OCI-LY3 (cell line): ENCODE measurements at regions not wholly inside any gene's neighbourhood (a gene's known extent, or its start where the extent isn't known, plus 50 kb on each side); places are given as distances from the start of the nearest gene placed in this dataset.

Source experiments
- H2AFZ ChIP-seq: fragments of 200-600, 300-600 bp; shearing (Covaris generic); 2 replicates; pipeline ENCODE4 v1.6.0; 2014; ENCODE audit warnings: antibody characterized with exemption, low read depth, low read length
- H3K27ac ChIP-seq: fragments of 200-600, 300-600 bp; sonication (generic); 2 replicates; pipeline ENCODE4 v1.5.1; 2014; ENCODE audit warnings: mild to moderate bottlenecking, low read length, moderate library complexity, mixed read lengths
- H3K27me3 ChIP-seq: fragments of 200-600, 300-600 bp; sonication (generic); 2 replicates; pipeline ENCODE4 v1.6.1; 2014; ENCODE audit warnings: low read depth, low read length, mixed read lengths
- H3K36me3 ChIP-seq: fragments of 200-600, 300-600 bp; sonication (generic); replicated peaks from 2 replicates; pipeline ENCODE3; 2014; ENCODE audit warnings: low read depth, low read length, mixed read lengths
- H3K4me1 ChIP-seq: fragments of 300-600, 200-600 bp; sonication (generic); 2 replicates; pipeline ENCODE4 v1.6.1; 2014; ENCODE audit warnings: low read length, mixed read lengths
- H3K4me2 ChIP-seq: fragments of 200-600, 300-600 bp; sonication (generic); 2 replicates; pipeline ENCODE4 v1.6.1; 2014; ENCODE audit warnings: low read length, mixed read lengths
- H3K4me3 ChIP-seq: fragments of 300-600, 200-600 bp; sonication (generic); 2 replicates; pipeline ENCODE4 v1.5.1; 2014; ENCODE audit warnings: antibody characterized with exemption, mild to moderate bottlenecking, low read length, moderate library complexity
- H3K79me2 ChIP-seq: fragments of 300-600, 200-600 bp; shearing (Covaris generic); 2 replicates; pipeline ENCODE4 v1.6.1; 2014; ENCODE audit warnings: mild to moderate bottlenecking, low read length, mixed read lengths
- H3K9ac ChIP-seq: fragments of 300-600, 200-600 bp; shearing (Covaris generic); 2 replicates; pipeline ENCODE4 v1.6.0; 2014; ENCODE audit warnings: mild to moderate bottlenecking, low read length, moderate library complexity
- H3K9me3 ChIP-seq: fragments of 200-600, 300-600 bp; shearing (Covaris generic); 2 replicates; pipeline ENCODE4 v1.6.1; 2014; ENCODE audit warnings: low read length, mixed read lengths; ENCODE audit not compliant: insufficient read depth
- H4K20me1 ChIP-seq: fragments of 200-600, 300-600 bp; sonication (generic); 2 replicates; pipeline ENCODE4 v1.6.1; 2016; ENCODE audit warnings: low read length, mixed read lengths; ENCODE audit not compliant: insufficient read depth
- CTCF ChIP-seq: fragments of 200-600, 300-600 bp; sonication (generic); IDR thresholded peaks from 2 replicates; pipeline ENCODE4 v1.5.1; 2014; ENCODE audit warnings: antibody characterized with exemption, low read length, low read depth
- EZH2phosphoT487 ChIP-seq: fragments of 200-600 bp; shearing (Covaris generic); IDR thresholded peaks from 2 replicates; pipeline ENCODE4 v1.6.1; 2018; ENCODE audit warnings: antibody characterized with exemption, mixed run types, low read depth

- peaks cover 10% of the 10 kb centered on the region for H3K36me3 ChIP-seq
- H3K9me3 ChIP-seq, result no peaks in the 10 kb centered on the region
- no peak overlapping the region for H3K4me3 ChIP-seq
- peaks cover 11% of the 10 kb centered on the region for H3K4me1 ChIP-seq
- H4K20me1 ChIP-seq, result no peaks in the 10 kb centered on the region
- no peak overlapping the region for H3K9ac ChIP-seq
- H3K79me2 ChIP-seq, result no peaks in the 10 kb centered on the region
- TF ChIP-seq CTCF (no peak), EZH2phosphoT487 (no peak)
- no peaks in the 10 kb centered on the region for H3K27me3 ChIP-seq
- no peak overlapping the region for H3K4me2 ChIP-seq
- no peak overlapping the region for H2AFZ ChIP-seq
- no peak overlapping the region for H3K27ac ChIP-seq
Observed at GRCh38 chr3:144308396-144308795, 336.8 kb downstream of the DIPK2A start.

- Histone ChIP-seq H3K4me2 (0 out of 2 replicates have a peak overlapping the region, but pooled peaks have one; percentile 3), H3K79me2 (no peaks in the 10 kb centered on the region), H3K4me1 (peaks cover 12% of the 10 kb centered on the region), H3K9ac (no peak overlapping the region), H3K27ac (no peak overlapping the region), H2AFZ (no peak overlapping the region), H3K9me3 (no peaks in the 10 kb centered on the region), H3K27me3 (no peaks in the 10 kb centered on the region), H3K4me3 (no peak overlapping the region), H3K36me3 (peaks cover 5% of the 10 kb centered on the region), H4K20me1 (no peaks in the 10 kb centered on the region)
- TF ChIP-seq EZH2phosphoT487 (no peak), CTCF (no peak)
Observed at GRCh38 chr3:144312702-144313101, 341.1 kb downstream of the DIPK2A start.

GRCh38 chr3:144314946-144315345, 343.3 kb downstream of the DIPK2A start:
- TF ChIP-seq CTCF (no peak), EZH2phosphoT487 (no peak)
- Histone ChIP-seq H3K9me3 (no peaks in the 10 kb centered on the region), H2AFZ (no peak overlapping the region), H3K9ac (no peak overlapping the region), H3K4me3 (no peak overlapping the region), H4K20me1 (no peaks in the 10 kb centered on the region), H3K4me1 (peaks cover 12% of the 10 kb centered on the region), H3K79me2 (no peaks in the 10 kb centered on the region), H3K36me3 (peaks cover 5% of the 10 kb centered on the region), H3K27me3 (no peaks in the 10 kb centered on the region), H3K27ac (no peak overlapping the region), H3K4me2 (no peak overlapping the region)

GRCh38 chr3:144317961-144318360, 346.3 kb downstream of the DIPK2A start:
- Histone ChIP-seq H2AFZ (no peak overlapping the region), H3K36me3 (no peaks in the 10 kb centered on the region), H3K9ac (no peak overlapping the region), H3K4me3 (no peak overlapping the region), H3K27me3 (no peaks in the 10 kb centered on the region), H3K4me1 (peaks cover 4% of the 10 kb centered on the region), H3K79me2 (no peaks in the 10 kb centered on the region), H4K20me1 (no peaks in the 10 kb centered on the region), H3K4me2 (no peak overlapping the region), H3K27ac (no peak overlapping the region), H3K9me3 (no peaks in the 10 kb centered on the region)
- no peak for TF ChIP-seq EZH2phosphoT487
- no peak for TF ChIP-seq CTCF
